ENCODE measurements at regions not wholly inside any gene's neighbourhood (a gene's known extent, or its start where the extent isn't known, plus 50 kb on each side); places are given as distances from the start of the nearest gene placed in this dataset.

DNA sequence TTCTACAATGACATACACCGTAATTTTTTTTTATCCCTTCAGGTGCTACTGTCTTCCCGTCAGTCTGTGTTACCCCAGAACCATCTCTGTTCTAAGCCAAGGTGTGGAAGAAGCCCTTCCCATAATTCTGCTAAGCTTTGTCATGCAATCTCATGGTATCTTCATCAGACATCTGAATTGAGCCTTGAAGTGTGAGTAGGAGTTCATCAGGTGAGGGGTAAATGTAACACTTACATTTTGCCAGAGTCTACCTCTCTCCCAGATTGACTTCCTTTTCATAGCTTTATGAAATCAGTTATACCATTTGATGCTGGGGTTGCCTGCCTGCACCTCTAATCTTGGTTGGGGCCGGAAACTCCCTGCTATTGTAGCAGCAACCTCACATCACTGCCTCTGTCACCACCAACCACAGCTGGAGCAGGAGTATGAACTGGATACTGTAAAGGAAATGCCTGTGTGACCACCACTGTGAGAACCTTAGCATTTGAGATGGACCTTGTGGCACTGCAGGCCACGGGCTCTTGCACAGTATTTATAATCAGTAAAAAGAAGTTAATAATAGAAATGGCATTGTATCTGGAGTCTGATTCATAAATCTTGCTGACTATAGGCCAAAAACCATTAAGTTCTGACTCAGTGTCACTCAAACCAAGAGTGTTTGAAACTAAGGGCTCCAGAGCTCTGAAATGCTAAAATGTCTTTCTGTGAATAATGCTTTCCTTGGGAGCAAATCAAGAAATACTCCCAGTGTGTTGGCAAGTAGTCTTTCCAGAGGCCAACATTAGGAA lies 58.7 kb upstream of the STK38L start:
- no peak for DNase-seq (ENCODE audit: low spot score in 2 of 2)
- intact Hi-C loops (cut with DNase I; ENCODE audit: low total_unique reads), result no loop called here
- no peak overlapping the region for H3K4me3 ChIP-seq (ENCODE audit: low read depth, poor library complexity, severe bottlenecking)
- 42 to 46% methylated on average over 4 of the region's 4 CpGs for WGBS, 2 donors
- TF ChIP-seq, protein P1, sequence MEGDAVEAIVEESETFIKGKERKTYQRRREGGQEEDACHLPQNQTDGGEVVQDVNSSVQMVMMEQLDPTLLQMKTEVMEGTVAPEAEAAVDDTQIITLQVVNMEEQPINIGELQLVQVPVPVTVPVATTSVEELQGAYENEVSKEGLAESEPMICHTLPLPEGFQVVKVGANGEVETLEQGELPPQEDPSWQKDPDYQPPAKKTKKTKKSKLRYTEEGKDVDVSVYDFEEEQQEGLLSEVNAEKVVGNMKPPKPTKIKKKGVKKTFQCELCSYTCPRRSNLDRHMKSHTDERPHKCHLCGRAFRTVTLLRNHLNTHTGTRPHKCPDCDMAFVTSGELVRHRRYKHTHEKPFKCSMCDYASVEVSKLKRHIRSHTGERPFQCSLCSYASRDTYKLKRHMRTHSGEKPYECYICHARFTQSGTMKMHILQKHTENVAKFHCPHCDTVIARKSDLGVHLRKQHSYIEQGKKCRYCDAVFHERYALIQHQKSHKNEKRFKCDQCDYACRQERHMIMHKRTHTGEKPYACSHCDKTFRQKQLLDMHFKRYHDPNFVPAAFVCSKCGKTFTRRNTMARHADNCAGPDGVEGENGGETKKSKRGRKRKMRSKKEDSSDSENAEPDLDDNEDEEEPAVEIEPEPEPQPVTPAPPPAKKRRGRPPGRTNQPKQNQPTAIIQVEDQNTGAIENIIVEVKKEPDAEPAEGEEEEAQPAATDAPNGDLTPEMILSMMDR (IDR thresholded peaks at IDR 0.05), result no peak
- TF ChIP-seq POLR2A (IDR thresholded peaks at IDR 0.05), result no peak

DNA sequence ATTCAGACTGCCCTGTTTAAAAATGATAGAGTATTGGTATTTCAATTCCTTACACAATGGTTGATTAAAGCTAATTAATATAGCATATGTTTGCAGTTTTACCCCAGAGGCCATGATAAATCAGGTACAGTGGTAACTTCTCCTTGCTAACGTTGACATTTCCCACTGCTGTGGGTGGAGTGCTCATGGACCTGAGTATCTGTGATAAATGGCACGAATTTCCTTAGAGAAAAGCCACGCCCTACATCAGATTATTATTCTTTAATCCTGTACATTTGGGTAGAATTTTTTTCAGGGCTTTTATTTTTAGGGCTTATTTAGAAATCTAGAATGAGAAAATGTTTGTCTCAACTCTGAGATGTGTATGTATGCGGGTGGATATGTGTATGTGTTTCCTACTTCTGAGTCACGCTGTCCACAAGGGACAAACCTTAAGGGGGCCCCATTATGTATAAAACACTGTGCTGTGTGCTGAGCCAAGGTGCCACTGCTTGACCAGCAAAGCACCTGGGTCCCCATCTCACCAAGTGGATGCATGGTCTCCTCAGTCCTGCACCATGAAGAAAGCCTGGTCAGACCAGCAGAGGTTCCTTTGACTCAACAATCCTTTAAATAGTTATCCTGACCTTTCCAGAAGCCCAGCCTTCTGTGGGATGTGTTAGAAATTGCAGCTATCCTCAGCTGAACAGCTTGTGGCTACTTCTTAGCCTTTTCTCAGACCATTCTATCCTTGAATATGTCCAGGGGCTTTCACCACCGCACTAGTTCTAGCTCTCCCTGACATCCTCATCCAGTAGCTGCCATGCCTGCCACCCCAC lies 57.9 kb upstream of the STK38L start:
- WGBS, 2 donors, result 60 to 67% methylated on average over 6 of the region's 6 CpGs
- intact Hi-C loops (cut with DNase I; ENCODE audit: low total_unique reads), result no loop called here
- no peak overlapping the region for H3K4me3 ChIP-seq (ENCODE audit: low read depth, poor library complexity, severe bottlenecking)
- DNase-seq (ENCODE audit: low spot score in 2 of 2), result no peak
- TF ChIP-seq POLR2A (IDR thresholded peaks at IDR 0.05), result no peak

DNA sequence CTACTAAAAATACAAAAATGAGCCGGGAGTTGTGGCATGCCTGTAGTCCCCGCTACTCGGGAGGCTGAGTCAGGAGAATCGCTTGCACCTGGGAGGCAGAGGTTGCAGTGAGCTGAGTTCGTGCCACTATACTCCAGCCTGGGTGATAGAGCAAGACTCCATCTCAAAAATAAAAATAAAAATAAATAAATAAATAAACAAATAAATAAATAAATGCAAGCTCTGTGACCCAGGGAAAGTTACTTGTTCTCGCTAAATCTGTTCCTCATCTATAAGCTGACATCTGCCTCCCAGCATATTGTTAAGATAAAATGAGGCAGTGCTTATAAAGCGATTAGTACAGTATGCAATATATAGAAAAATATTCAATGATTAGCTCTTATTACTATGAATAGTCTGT lies 56.4 kb upstream of the STK38L start:
- TF ChIP-seq POLR2A (IDR thresholded peaks at IDR 0.05), result no peak
- TF ChIP-seq, protein P1 (IDR thresholded peaks at IDR 0.05), result no peak
- 94% methylated on average over 7 of the region's 7 CpGs for whole genome bisulfite sequencing, 2 donors
- intact Hi-C loops (cut with DNase I; ENCODE audit: low total_unique reads), result no loop called here
- no peak for DNase-seq (ENCODE audit: low spot score in 2 of 2)
- H3K4me3 ChIP-seq (ENCODE audit: low read depth, poor library complexity, severe bottlenecking), result no peak overlapping the region

DNA sequence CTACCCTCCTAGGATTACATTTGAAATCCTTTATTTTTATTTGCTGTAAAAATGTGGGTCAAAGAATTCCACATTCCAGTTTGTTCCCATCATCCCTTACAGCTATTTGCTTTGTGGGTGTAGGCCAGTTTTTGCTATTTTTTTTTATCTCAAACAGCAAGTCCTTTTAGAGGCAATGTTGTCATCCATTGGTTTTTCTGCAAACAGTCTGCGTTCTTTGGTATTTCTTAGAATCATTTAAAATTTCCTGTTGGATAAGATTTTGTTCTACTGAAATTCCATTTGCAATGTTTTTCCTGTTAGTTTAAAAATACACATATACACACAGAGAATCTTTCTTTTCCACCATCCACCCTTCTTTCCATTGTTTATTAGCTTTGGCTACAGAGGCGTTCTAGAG lies 53.3 kb upstream of the STK38L start:
- H3K4me3 ChIP-seq (ENCODE audit: low read depth, poor library complexity, severe bottlenecking), result no peak overlapping the region
- 56 to 59% methylated on average over 2 of the region's 2 CpGs for WGBS, 2 donors
- no peak for TF ChIP-seq POLR2A (IDR thresholded peaks at IDR 0.05)
- TF ChIP-seq, protein P1 (IDR thresholded peaks at IDR 0.05), result no peak
- intact Hi-C loops (cut with DNase I; ENCODE audit: low total_unique reads), result no loop called here
- no peak for DNase-seq (ENCODE audit: low spot score in 2 of 2)

DNA sequence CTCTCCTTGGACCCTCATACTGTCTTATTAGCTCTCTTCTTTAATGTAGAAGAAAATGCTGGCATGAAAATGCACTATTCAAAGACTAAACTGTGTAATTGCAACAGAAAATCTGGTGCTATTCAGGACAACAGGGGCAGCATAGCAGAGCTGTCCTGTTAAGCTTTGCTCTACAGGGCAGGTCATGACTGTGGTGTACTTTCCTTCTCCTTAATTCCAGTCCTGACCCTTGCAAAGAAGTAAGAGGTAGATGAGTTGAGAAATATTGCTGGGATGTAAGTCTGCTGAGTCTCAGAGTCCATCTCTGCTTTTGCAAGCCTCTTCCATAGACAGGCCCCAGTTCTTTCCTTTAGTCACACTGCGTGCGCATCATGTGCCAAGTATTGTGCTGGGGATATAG lies 52.6 kb upstream of the STK38L start:
- WGBS, 2 donors, result 94 to 100% methylated on average over 2 of the region's 2 CpGs
- no peak overlapping the region for H3K4me3 ChIP-seq (ENCODE audit: low read depth, poor library complexity, severe bottlenecking)
- TF ChIP-seq, protein P1 (IDR thresholded peaks at IDR 0.05), result no peak
- TF ChIP-seq POLR2A (IDR thresholded peaks at IDR 0.05), result no peak
- intact Hi-C loops (cut with DNase I; ENCODE audit: low total_unique reads), result no loop called here
- no peak for DNase-seq (ENCODE audit: low spot score in 2 of 2)

DNA sequence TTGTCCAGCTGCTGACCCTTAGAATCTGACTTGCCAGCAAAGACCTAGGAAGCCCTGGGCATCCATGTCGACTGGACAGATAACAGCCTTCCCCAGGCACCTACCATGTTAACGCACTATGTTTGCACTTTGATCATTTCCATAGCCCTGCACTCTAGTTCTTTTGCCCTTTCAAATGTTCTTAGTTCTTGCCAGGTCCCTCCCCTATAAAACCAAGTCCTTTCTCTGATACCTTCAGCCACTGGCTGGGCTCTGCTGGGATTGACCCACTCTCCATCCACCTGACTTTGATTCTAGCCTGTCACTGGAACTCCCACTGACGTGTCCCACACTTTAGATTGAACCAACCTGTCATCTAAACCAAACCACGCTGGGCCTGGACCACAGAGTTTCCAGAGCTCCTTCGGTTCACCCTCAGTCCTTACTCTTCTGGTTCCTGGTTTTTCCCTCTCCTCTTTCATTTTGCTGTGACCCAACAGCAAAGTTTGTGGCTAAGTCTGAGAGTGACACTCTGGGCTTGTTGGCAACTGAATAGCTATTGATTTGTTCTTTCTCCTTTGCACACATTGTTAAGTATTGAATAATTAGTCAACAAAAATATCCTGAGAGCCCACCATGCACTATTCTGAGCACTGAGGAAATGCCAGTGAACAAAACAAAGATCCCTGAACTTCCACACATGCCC lies 51.8 kb upstream of the STK38L start:
- no peak overlapping the region for H3K4me3 ChIP-seq (ENCODE audit: low read depth, poor library complexity, severe bottlenecking)
- DNase-seq (ENCODE audit: low spot score in 2 of 2), result no peak
- intact Hi-C loops (cut with DNase I; ENCODE audit: low total_unique reads), result no loop called here
- TF ChIP-seq, protein P1 (IDR thresholded peaks at IDR 0.05), result no peak
- no peak for TF ChIP-seq POLR2A (IDR thresholded peaks at IDR 0.05)
- WGBS, 2 donors, result 88 to 95% methylated on average over 5 of the region's 5 CpGs

Data from lower leg skin (tissue), 4 donors.